ENCODE measurements at regions not wholly inside any gene's neighbourhood (a gene's known extent, or its start where the extent isn't known, plus 50 kb on each side); places are given as distances from the start of the nearest gene placed in this dataset.

DNA sequence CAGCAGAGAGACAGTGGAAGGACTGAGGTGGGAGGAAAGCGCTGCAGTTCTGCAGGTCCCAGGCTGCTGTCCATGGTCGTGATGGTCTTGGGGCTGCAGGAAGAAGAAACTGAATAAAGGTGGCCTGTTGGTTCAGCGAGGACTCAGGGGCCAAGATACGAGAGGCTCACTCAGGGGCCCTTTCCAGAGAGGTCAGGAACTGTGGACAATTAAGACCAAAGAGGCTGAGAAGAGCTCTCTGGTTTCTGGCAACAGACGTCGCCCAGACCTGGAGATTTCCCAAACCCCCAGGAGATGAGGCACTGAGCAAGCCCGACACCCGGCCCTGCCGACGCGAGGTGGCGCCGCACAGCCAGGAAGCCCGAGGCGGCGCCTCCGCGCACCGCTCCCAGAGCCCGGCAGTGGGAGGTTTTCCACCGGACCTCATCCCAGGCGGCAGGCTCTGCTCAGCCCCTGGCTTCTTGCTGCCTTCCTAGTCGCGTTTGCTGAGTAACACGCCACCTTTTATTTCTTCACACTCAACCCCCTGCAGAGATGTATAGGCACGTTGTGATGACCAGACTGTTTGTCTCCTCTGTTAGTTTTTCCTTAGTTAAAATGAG lies 56.4 kb upstream of the ARRDC4 start:
- TF ChIP-seq ZNF274 (IDR thresholded peaks at IDR 0.05; ENCODE audit: low read depth, low read length) = no peak
- no peak for TF ChIP-seq YY1 (IDR thresholded peaks at IDR 0.05; ENCODE audit: insufficient read depth, insufficient read length)
